Caco-2 (cell line): ENCODE measurements at regions not wholly inside any gene's neighbourhood (a gene's known extent, or its start where the extent isn't known, plus 50 kb on each side); places are given as distances from the start of the nearest gene placed in this dataset.

Experiments
- BruUV-seq: library from RNA; stranded (reverse); fragments of 400-500 nt; replicated peaks from 2 replicates; lab custom pipeline; 2021; lab: Mats Ljungman, UMichigan
- CTCF ChIA-PET: fragments of 300-600 bp; sonication (Branson Sonifier 250); formaldehyde crosslinking; loops from one replicate; lab custom pipeline; 2022; ENCODE audit warnings: antibody characterized with exemption; lab: Charles Lee
- POLR2A ChIA-PET: fragments of 300-600 bp; sonication (Branson Sonifier 250); formaldehyde crosslinking; loops from one replicate; lab custom pipeline; 2022; ENCODE audit warnings: antibody characterized with exemption; lab: Charles Lee
- DNase-seq, 2 experiments: peaks; one replicate each; pipeline versions ENCODE4 v3.0.0 to v3.0.0-alpha.2; 2020 to 2022
- H3K27me3 ChIP-seq: replicated peaks from 2 replicates; pipeline ENCODE4 v1.6.0; 2011; ENCODE audit warnings: low read length; ENCODE audit not compliant: control insufficient read depth, insufficient read depth
- H3K36me3 ChIP-seq: 2 replicates; pipeline ENCODE4 v1.5.1; 2011; ENCODE audit warnings: low read length; ENCODE audit not compliant: control insufficient read depth, insufficient read depth
- H3K4me1 ChIP-seq: fragments of 250-450 bp; sonication (Bioruptor Pico); 2 replicates; pipeline ENCODE4 v1.5.1; 2020; ENCODE audit warnings: mild to moderate bottlenecking
- H3K4me3 ChIP-seq: 2 replicates; pipeline ENCODE4 v1.5.1; 2011; ENCODE audit warnings: low read depth, mild to moderate bottlenecking, control low read depth, low read length
- H3K9me3 ChIP-seq: fragments of 250-450 bp; sonication (Bioruptor Pico); 2 replicates; pipeline ENCODE4 v1.5.1; 2020; ENCODE audit warnings: mild to moderate bottlenecking, moderate library complexity
- H3K27ac Mint-ChIP-seq: one replicate; pipeline ENCODE4 v1.8.0; 2022; ENCODE audit warnings: mixed read lengths; ENCODE audit not compliant: unreplicated experiment
- H3K27me3 Mint-ChIP-seq: one replicate; pipeline ENCODE4 v1.8.0; 2022; ENCODE audit warnings: mixed read lengths; ENCODE audit not compliant: insufficient read depth, unreplicated experiment
- H3K36me3 Mint-ChIP-seq: one replicate; pipeline ENCODE4 v1.8.0; 2022; ENCODE audit warnings: mild to moderate bottlenecking, mixed read lengths; ENCODE audit not compliant: insufficient read depth, unreplicated experiment
- H3K4me1 Mint-ChIP-seq: one replicate; pipeline ENCODE4 v1.8.0; 2022; ENCODE audit warnings: low read depth, mixed read lengths; ENCODE audit not compliant: unreplicated experiment
- H3K4me3 Mint-ChIP-seq: one replicate; pipeline ENCODE4 v1.8.0; 2022; ENCODE audit warnings: mild to moderate bottlenecking, moderate library complexity, mixed read lengths; ENCODE audit not compliant: unreplicated experiment
- H3K9me3 Mint-ChIP-seq: one replicate; pipeline ENCODE4 v1.8.0; 2022; ENCODE audit warnings: mixed read lengths; ENCODE audit not compliant: unreplicated experiment
- intact Hi-C: fragments of 100-400 bp; cut with micrococcal nuclease; formaldehyde crosslinking; loops from one replicate; pipeline ENCODE4 v1.10.0; 2022; ENCODE audit not compliant: unreplicated experiment
- TF ChIP-seq, protein P1 (sequence below), 2 experiments: fragments of 200-600 bp in 1 of 2; IDR thresholded peaks; 1 replicate in 1 of 2; 2 replicates in 1 of 2; pipeline versions ENCODE4 v1.5.1 to v1.8.0; 2011 to 2022; ENCODE audit warnings: antibody characterized with exemption in 1 of 2, control low read depth in 1 of 2, inconsistent platforms in 1 of 2, low read depth in 1 of 2, low read length in 1 of 2, mild to moderate bottlenecking in 1 of 2, moderate library complexity in 1 of 2; ENCODE audit not compliant: insufficient read depth in 1 of 2, severe bottlenecking in 1 of 2, unreplicated experiment in 1 of 2

DNA sequence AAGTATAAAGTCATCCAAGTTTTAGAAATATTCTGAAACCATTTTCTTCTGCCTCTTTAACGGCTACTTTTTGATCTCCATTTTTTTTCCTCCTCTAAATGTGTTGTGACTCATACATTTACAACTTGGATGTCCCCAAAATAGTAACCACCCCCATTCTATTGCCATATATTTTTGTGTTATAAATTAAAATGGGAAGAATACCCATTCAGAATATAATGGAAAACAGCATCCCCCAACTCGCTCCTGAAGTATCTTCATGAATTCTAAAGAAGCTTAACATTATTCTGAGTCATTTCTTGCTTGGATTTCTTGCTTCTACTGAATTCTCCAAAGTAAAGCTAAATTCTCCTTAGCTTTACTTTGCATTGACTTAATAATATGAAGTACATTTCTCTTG, 92.0 kb upstream of the PTPN13 start:
- DNase-seq: no peak
- POLR2A ChIA-PET: no interaction called here
- H3K4me1 Mint-ChIP-seq: peaks cover 7% of the 10 kb centered on the region
- CTCF ChIA-PET: interaction anchor here (0.5 kb wide), 1 partner anchor 44 kb away, joined by 4 read pairs; no protein-coding TSS in a partner anchor
- Histone ChIP-seq H3K27me3 (no peaks in the 10 kb centered on the region), H3K36me3 (no peaks in the 10 kb centered on the region), H3K4me3 (no peak overlapping the region), H3K9me3 (no peaks in the 10 kb centered on the region), H3K4me1 (no peaks in the 10 kb centered on the region; the same call in 1 of the 2 replicates)
- no peak overlapping the region for H3K27ac Mint-ChIP-seq
- no peaks in the 10 kb centered on the region for H3K9me3 Mint-ChIP-seq
- H3K4me3 Mint-ChIP-seq: no peak overlapping the region
- no peaks in the 10 kb centered on the region for H3K36me3 Mint-ChIP-seq
- no TSS peak for BruUV-seq
- H3K27me3 Mint-ChIP-seq: peaks cover 5% of the 10 kb centered on the region
- intact Hi-C loops: no loop called here
- TF ChIP-seq, protein P1, sequence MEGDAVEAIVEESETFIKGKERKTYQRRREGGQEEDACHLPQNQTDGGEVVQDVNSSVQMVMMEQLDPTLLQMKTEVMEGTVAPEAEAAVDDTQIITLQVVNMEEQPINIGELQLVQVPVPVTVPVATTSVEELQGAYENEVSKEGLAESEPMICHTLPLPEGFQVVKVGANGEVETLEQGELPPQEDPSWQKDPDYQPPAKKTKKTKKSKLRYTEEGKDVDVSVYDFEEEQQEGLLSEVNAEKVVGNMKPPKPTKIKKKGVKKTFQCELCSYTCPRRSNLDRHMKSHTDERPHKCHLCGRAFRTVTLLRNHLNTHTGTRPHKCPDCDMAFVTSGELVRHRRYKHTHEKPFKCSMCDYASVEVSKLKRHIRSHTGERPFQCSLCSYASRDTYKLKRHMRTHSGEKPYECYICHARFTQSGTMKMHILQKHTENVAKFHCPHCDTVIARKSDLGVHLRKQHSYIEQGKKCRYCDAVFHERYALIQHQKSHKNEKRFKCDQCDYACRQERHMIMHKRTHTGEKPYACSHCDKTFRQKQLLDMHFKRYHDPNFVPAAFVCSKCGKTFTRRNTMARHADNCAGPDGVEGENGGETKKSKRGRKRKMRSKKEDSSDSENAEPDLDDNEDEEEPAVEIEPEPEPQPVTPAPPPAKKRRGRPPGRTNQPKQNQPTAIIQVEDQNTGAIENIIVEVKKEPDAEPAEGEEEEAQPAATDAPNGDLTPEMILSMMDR (IDR thresholded peaks at IDR 0.05; ENCODE audit: insufficient read depth in 1 of 2, low read depth in 1 of 2, low read length in 1 of 2, severe bottlenecking in 1 of 2, unreplicated experiment in 1 of 2): no peak

DNA sequence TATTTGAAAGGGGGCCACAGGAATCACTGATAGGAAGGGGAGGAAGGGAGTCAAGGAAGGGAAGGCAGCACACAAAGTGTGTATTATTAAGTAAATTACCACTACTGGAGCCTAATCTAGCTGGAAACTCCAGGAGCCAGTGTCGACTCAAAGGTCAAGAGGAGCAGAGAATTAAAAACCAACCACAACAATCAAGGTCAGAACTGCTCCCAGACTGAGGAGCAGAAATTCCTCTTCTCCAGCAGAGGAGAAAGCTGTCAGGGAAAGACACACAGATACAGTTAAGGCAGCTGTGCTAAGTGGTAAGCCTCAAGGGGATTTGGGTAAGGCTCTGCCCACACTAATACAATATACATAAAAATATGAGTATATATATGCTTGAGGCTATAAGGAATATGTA, 87.5 kb upstream of the PTPN13 start:
- Histone ChIP-seq H3K9me3 (no peaks in the 10 kb centered on the region), H3K36me3 (no peaks in the 10 kb centered on the region), H3K27me3 (no peaks in the 10 kb centered on the region), H3K4me3 (no peak overlapping the region), H3K4me1 (no peaks in the 10 kb centered on the region)
- Mint-ChIP-seq H3K27ac (no peak overlapping the region), H3K9me3 (no peaks in the 10 kb centered on the region), H3K4me3 (no peak overlapping the region), H3K36me3 (no peaks in the 10 kb centered on the region), H3K27me3 (peaks cover 8% of the 10 kb centered on the region), H3K4me1 (no peaks in the 10 kb centered on the region)
- intact Hi-C loops: no loop called here
- ChIA-PET POLR2A (no interaction called here), CTCF (no interaction called here)
- no peak for DNase-seq
- TF ChIP-seq, protein P1 (IDR thresholded peaks at IDR 0.05; ENCODE audit: insufficient read depth in 1 of 2, low read depth in 1 of 2, low read length in 1 of 2, severe bottlenecking in 1 of 2, unreplicated experiment in 1 of 2): no peak
- no TSS peak for BruUV-seq

DNA sequence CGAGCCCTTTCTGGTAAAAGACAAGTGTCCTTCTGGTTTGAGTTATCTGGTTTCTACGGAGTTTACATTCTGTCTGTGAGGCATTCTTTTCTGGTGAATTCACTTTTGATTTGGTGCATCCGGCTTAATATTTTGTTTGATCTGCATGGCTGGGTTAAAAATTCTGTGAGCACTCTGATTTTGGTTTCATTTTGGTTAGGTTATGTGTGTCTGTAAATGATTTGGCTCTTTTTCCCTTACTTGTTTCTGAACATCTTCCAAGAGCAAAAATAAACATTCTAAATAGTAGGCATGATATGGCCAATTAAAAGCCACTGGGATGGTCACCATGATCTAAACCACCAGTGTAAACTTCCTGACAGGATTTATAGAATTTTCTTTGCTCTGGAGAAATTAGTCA, 85.7 kb upstream of the PTPN13 start:
- Histone ChIP-seq H3K36me3 (no peaks in the 10 kb centered on the region), H3K27me3 (no peaks in the 10 kb centered on the region), H3K9me3 (no peaks in the 10 kb centered on the region), H3K4me1 (no peaks in the 10 kb centered on the region), H3K4me3 (no peak overlapping the region)
- intact Hi-C loops: no loop called here
- ChIA-PET CTCF (no interaction called here), POLR2A (no interaction called here)
- TF ChIP-seq, protein P1 (IDR thresholded peaks at IDR 0.05; ENCODE audit: insufficient read depth in 1 of 2, low read depth in 1 of 2, low read length in 1 of 2, severe bottlenecking in 1 of 2, unreplicated experiment in 1 of 2): no peak
- H3K9me3 Mint-ChIP-seq: no peaks in the 10 kb centered on the region
- no peak overlapping the region for H3K27ac Mint-ChIP-seq
- no peak for DNase-seq
- H3K36me3 Mint-ChIP-seq: no peaks in the 10 kb centered on the region
- H3K4me1 Mint-ChIP-seq: no peaks in the 10 kb centered on the region
- peaks cover 10% of the 10 kb centered on the region for H3K27me3 Mint-ChIP-seq
- H3K4me3 Mint-ChIP-seq: no peak overlapping the region
- no TSS peak for BruUV-seq
